Skeletal muscle satellite cell (primary cell): ENCODE measurements at regions not wholly inside any gene's neighbourhood (a gene's known extent, or its start where the extent isn't known, plus 50 kb on each side); places are given as distances from the start of the nearest gene placed in this dataset. TPM values are rescaled to one million over a fixed set of nuclear protein-coding genes. Genes with fewer than 3 reads are reported as not detected.
"Not testable (repeated sequence)": the region's sequence is repeated elsewhere in the genome, so short reads cannot be mapped to it uniquely, and the experiment has no call there.

Experiments used
- H3K27me3 ChIP-seq: 2 replicates; pipeline ENCODE4 v1.7.0; 2013; ENCODE audit warnings: low read length; ENCODE audit not compliant: control insufficient read depth, insufficient read depth
- H3K36me3 ChIP-seq: 2 replicates; pipeline ENCODE4 v1.7.0; 2013; ENCODE audit warnings: mild to moderate bottlenecking, control low read depth, low read length; ENCODE audit not compliant: insufficient read depth
- H3K4me1 ChIP-seq: 2 replicates; pipeline ENCODE4 v1.7.0; 2013; ENCODE audit warnings: low read length; ENCODE audit not compliant: control insufficient read depth, insufficient read depth
- H3K4me2 ChIP-seq: 2 replicates; pipeline ENCODE4 v1.7.0; 2013; ENCODE audit warnings: mild to moderate bottlenecking, low read length
- H3K4me3 ChIP-seq: 2 replicates; pipeline ENCODE4 v1.7.0; 2013; ENCODE audit warnings: low read length
- H3K9ac ChIP-seq: 2 replicates; pipeline ENCODE4 v1.7.0; 2013; ENCODE audit warnings: mild to moderate bottlenecking, low read depth, low read length, moderate library complexity
- H3K9me3 ChIP-seq: replicated peaks from 2 replicates; pipeline ENCODE4 v1.7.0; 2013; ENCODE audit warnings: mild to moderate bottlenecking, control low read depth, low read length
- small RNA-seq: library from RNA; depleted of rRNA; stranded (forward); fragments of <200 nt; gene quantifications from one replicate; pipeline ENCODE3, GENCODE V24; 2012

- Histone ChIP-seq H3K4me3 (no peak overlapping the region), H3K9ac (no peak overlapping the region), H3K4me1 (peaks cover 10% of the 10 kb centered on the region), H3K9me3 (no peaks in the 10 kb centered on the region), H3K27me3 (peaks cover 3% of the 10 kb centered on the region), H3K36me3 (no peaks in the 10 kb centered on the region), H3K4me2 (no peak overlapping the region)
Observed at GRCh38 chr2:44104855-44105271, 63.8 kb upstream of the PPM1B start.

GRCh38 chr2:44106509-44106908, 62.2 kb upstream of the PPM1B start:
- not testable (repeated sequence) for H3K27me3 ChIP-seq, H3K9ac ChIP-seq, H3K4me3 ChIP-seq, H3K4me1 ChIP-seq, H3K4me2 ChIP-seq, H3K9me3 ChIP-seq, H3K36me3 ChIP-seq

GRCh38 chr2:44107086-44107740, 61.5 kb upstream of the PPM1B start:
- Histone ChIP-seq H3K4me1 (no peaks in the 10 kb centered on the region), H3K27me3 (peaks cover 6% of the 10 kb centered on the region), H3K4me2 (no peak overlapping the region), H3K9me3 (no peaks in the 10 kb centered on the region), H3K4me3 (no peak overlapping the region), H3K9ac (no peak overlapping the region), H3K36me3 (no peaks in the 10 kb centered on the region)

- Histone ChIP-seq H3K27me3 (peaks cover 6% of the 10 kb centered on the region), H3K4me1 (no peaks in the 10 kb centered on the region), H3K36me3 (no peaks in the 10 kb centered on the region), H3K9me3 (no peaks in the 10 kb centered on the region), H3K4me2 (no peak overlapping the region), H3K9ac (no peak overlapping the region), H3K4me3 (no peak overlapping the region)
Observed at GRCh38 chr2:44107974-44108373, 60.7 kb upstream of the PPM1B start.

DNA sequence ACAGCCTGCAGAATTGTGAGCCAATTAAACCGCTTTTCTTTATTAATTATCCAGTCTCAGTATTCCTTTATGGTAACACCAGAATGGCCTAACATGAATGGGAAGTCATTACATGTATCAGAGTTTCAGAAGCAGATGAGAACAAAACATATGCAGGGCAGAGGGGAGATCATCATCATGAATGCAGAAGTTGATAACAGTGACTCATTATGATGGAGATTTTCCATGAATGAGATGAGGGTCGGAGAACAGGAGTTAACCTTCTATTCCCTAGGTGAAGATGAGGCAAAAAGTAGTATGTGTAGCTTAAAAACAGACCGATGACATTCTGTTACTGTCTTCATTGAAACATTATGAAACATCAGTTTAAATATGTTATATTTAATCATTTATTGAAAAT, 59.5 kb upstream of the PPM1B start:
- H3K4me1 ChIP-seq: no peaks in the 10 kb centered on the region
- H3K4me3 ChIP-seq: no peak overlapping the region
- no peak overlapping the region for H3K4me2 ChIP-seq
- H3K27me3 ChIP-seq: peaks cover 6% of the 10 kb centered on the region
- H3K9ac ChIP-seq: no peak overlapping the region
- H3K36me3 ChIP-seq: no peaks in the 10 kb centered on the region
- no peaks in the 10 kb centered on the region for H3K9me3 ChIP-seq

- H3K9ac ChIP-seq: no peak overlapping the region
- no peak overlapping the region for H3K4me2 ChIP-seq
- peaks cover 6% of the 10 kb centered on the region for H3K27me3 ChIP-seq
- H3K36me3 ChIP-seq: no peaks in the 10 kb centered on the region
- H3K4me1 ChIP-seq: no peaks in the 10 kb centered on the region
- no peak overlapping the region for H3K4me3 ChIP-seq
- H3K9me3 ChIP-seq: no peaks in the 10 kb centered on the region
Observed at GRCh38 chr2:44110444-44110843, 58.2 kb upstream of the PPM1B start.

DNA sequence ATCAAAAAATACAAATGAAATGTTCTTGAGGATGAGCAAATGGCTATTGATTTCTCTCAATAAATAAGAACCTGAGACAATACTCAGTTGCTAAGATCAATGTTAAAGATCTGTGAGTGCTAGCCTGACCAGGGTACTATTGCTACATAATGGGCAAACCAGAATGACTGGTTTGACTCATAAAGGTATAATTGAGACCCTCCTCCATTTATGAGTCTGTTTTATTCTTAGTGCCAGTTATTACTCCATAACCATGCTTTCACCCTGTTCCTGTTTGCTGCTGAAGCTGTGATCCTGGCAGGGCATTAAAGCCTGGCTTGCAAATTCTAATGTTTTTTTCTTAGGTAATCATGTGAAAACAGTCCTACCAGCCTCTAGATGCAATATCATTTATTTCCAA, 56.6 kb upstream of the PPM1B start:
- Histone ChIP-seq H3K9ac (no peak overlapping the region), H3K27me3 (peaks cover 6% of the 10 kb centered on the region), H3K4me1 (no peaks in the 10 kb centered on the region), H3K9me3 (no peaks in the 10 kb centered on the region), H3K4me2 (no peak overlapping the region), H3K36me3 (no peaks in the 10 kb centered on the region), H3K4me3 (no peak overlapping the region)

- Histone ChIP-seq H3K36me3 (no peaks in the 10 kb centered on the region), H3K27me3 (no peaks in the 10 kb centered on the region), H3K9ac (no peak overlapping the region), H3K4me2 (no peak overlapping the region), H3K4me3 (no peak overlapping the region), H3K4me1 (peaks cover 10% of the 10 kb centered on the region), H3K9me3 (no peaks in the 10 kb centered on the region)
Observed at GRCh38 chr2:44116319-44116718, 52.4 kb upstream of the PPM1B start.

DNA sequence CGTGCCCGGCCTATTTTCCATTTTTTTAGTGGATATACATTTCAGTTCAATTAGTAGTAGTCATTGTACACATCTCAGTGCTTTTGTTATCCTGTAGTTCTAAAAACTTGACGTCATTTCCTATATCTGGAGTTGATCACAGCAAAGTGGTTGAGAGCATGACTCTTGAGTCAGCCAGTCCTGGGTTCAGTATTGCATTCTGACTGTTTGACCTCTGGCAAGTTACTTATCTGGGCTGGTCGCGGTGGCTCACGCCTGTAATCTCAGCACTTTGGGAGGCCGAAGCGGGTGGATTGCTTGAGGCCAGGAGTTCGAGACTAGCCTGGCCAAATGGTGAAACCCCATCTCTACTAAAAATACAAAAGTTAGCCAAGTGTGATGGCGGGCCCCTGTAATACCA, 50.4 kb upstream of the PPM1B start:
- Histone ChIP-seq H3K9me3 (no peaks in the 10 kb centered on the region), H3K4me1 (peaks cover 10% of the 10 kb centered on the region), H3K4me2 (no peak overlapping the region), H3K27me3 (no peaks in the 10 kb centered on the region), H3K9ac (no peak overlapping the region), H3K36me3 (no peaks in the 10 kb centered on the region), H3K4me3 (no peak overlapping the region)

Small RNA genes in the stretch of these regions (small RNA-seq; reads per million reads assigned to genes)
- not detected for gene AC019129.1
